Stimulated activated naive CD8-positive, alpha-beta T cell treated with anti-CD3 and anti-CD28 coated beads, Interleukin-15, Interleukin-2, amounts not matched to agents 100 ng/mL and 50 ng/mL, for 24 hours (primary cell): ENCODE measurements at regions not wholly inside any gene's neighbourhood (a gene's known extent, or its start where the extent isn't known, plus 50 kb on each side); places are given as distances from the start of the nearest gene placed in this dataset.
"Not testable (repeated sequence)": the region's sequence is repeated elsewhere in the genome, so short reads cannot be mapped to it uniquely, and the experiment has no call there.

ENCODE experiments used
- H3K27ac Mint-ChIP-seq: one replicate; pipeline ENCODE4 v1.8.0; 2021; ENCODE audit warnings: mild to moderate bottlenecking, mixed read lengths
- H3K27me3 Mint-ChIP-seq: one replicate; pipeline ENCODE4 v1.8.0; 2021; ENCODE audit warnings: mixed read lengths
- H3K36me3 Mint-ChIP-seq: one replicate; pipeline ENCODE4 v1.8.0; 2021; ENCODE audit warnings: low read depth, mixed read lengths
- H3K4me1 Mint-ChIP-seq: one replicate; pipeline ENCODE4 v1.8.0; 2021; ENCODE audit warnings: low read depth, mixed read lengths
- H3K4me3 Mint-ChIP-seq: one replicate; pipeline ENCODE4 v1.8.0; 2021; ENCODE audit warnings: mild to moderate bottlenecking, mixed read lengths
- H3K9me3 Mint-ChIP-seq: one replicate; pipeline ENCODE4 v1.8.0; 2021; ENCODE audit warnings: mixed read lengths

GRCh38 chr15:36175741-36176291, 403.6 kb upstream of the CDIN1 start:
- H3K4me3 Mint-ChIP-seq: no peak overlapping the region
- H3K9me3 Mint-ChIP-seq: no peaks in the 10 kb centered on the region
- H3K4me1 Mint-ChIP-seq: no peaks in the 10 kb centered on the region
- no peaks in the 10 kb centered on the region for H3K27me3 Mint-ChIP-seq
- no peaks in the 10 kb centered on the region for H3K36me3 Mint-ChIP-seq
- H3K27ac Mint-ChIP-seq: no peak overlapping the region

- Mint-ChIP-seq H3K36me3 (no peaks in the 10 kb centered on the region), H3K4me1 (no peaks in the 10 kb centered on the region), H3K4me3 (no peak overlapping the region), H3K9me3 (no peaks in the 10 kb centered on the region), H3K27ac (no peak overlapping the region), H3K27me3 (no peaks in the 10 kb centered on the region)
Measured at GRCh38 chr15:36177590-36178302, 401.7 kb upstream of the CDIN1 start.

- Mint-ChIP-seq H3K27me3 (no peaks in the 10 kb centered on the region), H3K4me1 (no peaks in the 10 kb centered on the region), H3K9me3 (no peaks in the 10 kb centered on the region)
Measured at GRCh38 chr15:36178303-36178633, 401.2 kb upstream of the CDIN1 start.

GRCh38 chr15:36183201-36183600, 396.2 kb upstream of the CDIN1 start:
- H3K4me1 Mint-ChIP-seq: no peaks in the 10 kb centered on the region
- no peaks in the 10 kb centered on the region for H3K36me3 Mint-ChIP-seq
- no peak overlapping the region for H3K27ac Mint-ChIP-seq
- H3K27me3 Mint-ChIP-seq: no peaks in the 10 kb centered on the region
- H3K9me3 Mint-ChIP-seq: peaks cover 4% of the 10 kb centered on the region
- no peak overlapping the region for H3K4me3 Mint-ChIP-seq

More at GRCh38 chr15:36178303-36178633, 401.2 kb upstream of the CDIN1 start:
- no peak overlapping the region for H3K4me3 Mint-ChIP-seq
- no peak overlapping the region for H3K27ac Mint-ChIP-seq
- no peaks in the 10 kb centered on the region for H3K36me3 Mint-ChIP-seq

GRCh38 chr15:36185438-36185837, 394.0 kb upstream of the CDIN1 start:
- Mint-ChIP-seq H3K9me3 (peaks cover 4% of the 10 kb centered on the region), H3K4me1 (no peaks in the 10 kb centered on the region), H3K36me3 (no peaks in the 10 kb centered on the region), H3K27me3 (no peaks in the 10 kb centered on the region), H3K4me3 (no peak overlapping the region), H3K27ac (no peak overlapping the region)

GRCh38 chr15:36185845-36186244, 393.6 kb upstream of the CDIN1 start:
- no peaks in the 10 kb centered on the region for H3K36me3 Mint-ChIP-seq
- H3K9me3 Mint-ChIP-seq: peaks cover 4% of the 10 kb centered on the region

GRCh38 chr15:36186376-36186775, 393.1 kb upstream of the CDIN1 start:
- H3K36me3 Mint-ChIP-seq: no peaks in the 10 kb centered on the region
- H3K9me3 Mint-ChIP-seq: peaks cover 4% of the 10 kb centered on the region
- no peaks in the 10 kb centered on the region for H3K27me3 Mint-ChIP-seq
- no peaks in the 10 kb centered on the region for H3K4me1 Mint-ChIP-seq
- H3K4me3 Mint-ChIP-seq: no peak overlapping the region
- H3K27ac Mint-ChIP-seq: no peak overlapping the region

More at GRCh38 chr15:36185845-36186244, 393.6 kb upstream of the CDIN1 start:
- H3K4me1 Mint-ChIP-seq: no peaks in the 10 kb centered on the region
- H3K4me3 Mint-ChIP-seq: no peak overlapping the region
- no peak overlapping the region for H3K27ac Mint-ChIP-seq
- no peaks in the 10 kb centered on the region for H3K27me3 Mint-ChIP-seq

- H3K27me3 Mint-ChIP-seq: no peaks in the 10 kb centered on the region
Measured at GRCh38 chr15:36191459-36191858, 388.0 kb upstream of the CDIN1 start.

GRCh38 chr15:36195361-36196007, 383.9 kb upstream of the CDIN1 start:
- not testable (repeated sequence) for H3K27ac Mint-ChIP-seq, H3K36me3 Mint-ChIP-seq, H3K4me1 Mint-ChIP-seq, H3K4me3 Mint-ChIP-seq, H3K27me3 Mint-ChIP-seq, H3K9me3 Mint-ChIP-seq

More at GRCh38 chr15:36191459-36191858, 388.0 kb upstream of the CDIN1 start:
- Mint-ChIP-seq H3K4me1 (no peaks in the 10 kb centered on the region), H3K36me3 (no peaks in the 10 kb centered on the region), H3K4me3 (no peak overlapping the region), H3K9me3 (peaks cover 4% of the 10 kb centered on the region), H3K27ac (no peak overlapping the region)

- H3K27ac Mint-ChIP-seq: no peak overlapping the region
- H3K4me3 Mint-ChIP-seq: no peak overlapping the region
- no peaks in the 10 kb centered on the region for H3K27me3 Mint-ChIP-seq
- H3K36me3 Mint-ChIP-seq: no peaks in the 10 kb centered on the region
- H3K4me1 Mint-ChIP-seq: no peaks in the 10 kb centered on the region
- no peaks in the 10 kb centered on the region for H3K9me3 Mint-ChIP-seq
Measured at GRCh38 chr15:36208868-36209582, 370.4 kb upstream of the CDIN1 start.

- Mint-ChIP-seq H3K4me1 (no peaks in the 10 kb centered on the region), H3K4me3 (no peak overlapping the region), H3K36me3 (no peaks in the 10 kb centered on the region), H3K27me3 (no peaks in the 10 kb centered on the region), H3K9me3 (no peaks in the 10 kb centered on the region), H3K27ac (no peak overlapping the region)
Measured at GRCh38 chr15:36210426-36210825, 369.0 kb upstream of the CDIN1 start.

GRCh38 chr15:36218322-36218721, 361.1 kb upstream of the CDIN1 start:
- no peaks in the 10 kb centered on the region for H3K4me1 Mint-ChIP-seq
- H3K36me3 Mint-ChIP-seq: no peaks in the 10 kb centered on the region

GRCh38 chr15:36218991-36219390, 360.4 kb upstream of the CDIN1 start:
- peaks cover 4% of the 10 kb centered on the region for H3K9me3 Mint-ChIP-seq

More at GRCh38 chr15:36218322-36218721, 361.1 kb upstream of the CDIN1 start:
- Mint-ChIP-seq H3K9me3 (peaks cover 4% of the 10 kb centered on the region), H3K27ac (no peak overlapping the region), H3K27me3 (no peaks in the 10 kb centered on the region), H3K4me3 (no peak overlapping the region)

GRCh38 chr15:36221992-36222391, 357.4 kb upstream of the CDIN1 start:
- peaks cover 4% of the 10 kb centered on the region for H3K9me3 Mint-ChIP-seq
- H3K36me3 Mint-ChIP-seq: no peaks in the 10 kb centered on the region
- no peak overlapping the region for H3K27ac Mint-ChIP-seq
- no peak overlapping the region for H3K4me3 Mint-ChIP-seq
- no peaks in the 10 kb centered on the region for H3K27me3 Mint-ChIP-seq
- H3K4me1 Mint-ChIP-seq: no peaks in the 10 kb centered on the region

More at GRCh38 chr15:36218991-36219390, 360.4 kb upstream of the CDIN1 start:
- Mint-ChIP-seq H3K27ac (no peak overlapping the region), H3K36me3 (no peaks in the 10 kb centered on the region), H3K4me1 (no peaks in the 10 kb centered on the region), H3K4me3 (no peak overlapping the region), H3K27me3 (no peaks in the 10 kb centered on the region)

- H3K36me3 Mint-ChIP-seq: no peaks in the 10 kb centered on the region
- H3K4me3 Mint-ChIP-seq: no peak overlapping the region
- no peaks in the 10 kb centered on the region for H3K9me3 Mint-ChIP-seq
- no peaks in the 10 kb centered on the region for H3K4me1 Mint-ChIP-seq
- H3K27me3 Mint-ChIP-seq: no peaks in the 10 kb centered on the region
- no peak overlapping the region for H3K27ac Mint-ChIP-seq
Measured at GRCh38 chr15:36230776-36231175, 348.6 kb upstream of the CDIN1 start.
